NCI-H1417 treated with DMSO at 0.1 percent for 48 hours (cell line): ENCODE measurements at regions not wholly inside any gene's neighbourhood (a gene's known extent, or its start where the extent isn't known, plus 50 kb on each side); places are given as distances from the start of the nearest gene placed in this dataset.

ENCODE experiments used
- DNase-seq: peaks from one replicate; lab custom pipeline; 2025; lab: John Stamatoyannopoulos, UW

- no peak for DNase-seq
Observed at GRCh38 chr6:9482030-9482738, 932.7 kb downstream of the TFAP2A start.

GRCh38 chr6:9481292-9482029, 933.4 kb downstream of the TFAP2A start:
- DNase-seq: no peak

- DNase-seq: no peak
Observed at GRCh38 chr6:9468277-9468676, 946.6 kb downstream of the TFAP2A start.

GRCh38 chr6:9467741-9468140, 947.1 kb downstream of the TFAP2A start:
- DNase-seq: no peak

- no peak for DNase-seq
Observed at GRCh38 chr6:9464583-9464982, 950.3 kb downstream of the TFAP2A start.

GRCh38 chr6:9463311-9463710, 951.6 kb downstream of the TFAP2A start:
- no peak for DNase-seq

GRCh38 chr6:9461188-9461587, 953.7 kb downstream of the TFAP2A start:
- no peak for DNase-seq

- DNase-seq: no peak
Observed at GRCh38 chr6:9458424-9458823, 956.5 kb downstream of the TFAP2A start.

GRCh38 chr6:9455864-9456658, 958.8 kb downstream of the TFAP2A start:
- DNase-seq: no peak

- no peak for DNase-seq
Observed at GRCh38 chr6:9439621-9440330, 975.1 kb downstream of the TFAP2A start.

GRCh38 chr6:9437836-9438235, 977.0 kb downstream of the TFAP2A start:
- no peak for DNase-seq

- no peak for DNase-seq
Observed at GRCh38 chr6:9435281-9435680, 979.6 kb downstream of the TFAP2A start.

GRCh38 chr6:9431945-9432344, 982.9 kb downstream of the TFAP2A start:
- DNase-seq: no peak

GRCh38 chr6:9428421-9429172, 986.3 kb downstream of the TFAP2A start:
- DNase-seq: no peak

- DNase-seq: no peak
Observed at GRCh38 chr6:9422138-9422537, 986.8 kb upstream of the SLC35B3 start.

- DNase-seq: no peak
Observed at GRCh38 chr6:9420316-9421015, 985.1 kb upstream of the SLC35B3 start.

GRCh38 chr6:9417400-9417799, 982.1 kb upstream of the SLC35B3 start:
- no peak for DNase-seq

- no peak for DNase-seq
Observed at GRCh38 chr6:9412951-9413559, 977.7 kb upstream of the SLC35B3 start.

- no peak for DNase-seq
Observed at GRCh38 chr6:9409126-9409525, 973.8 kb upstream of the SLC35B3 start.

- DNase-seq: no peak
Observed at GRCh38 chr6:9408402-9409117, 973.2 kb upstream of the SLC35B3 start.
